ENCODE measurements at regions not wholly inside any gene's neighbourhood (a gene's known extent, or its start where the extent isn't known, plus 50 kb on each side); places are given as distances from the start of the nearest gene placed in this dataset.
"Not testable (repeated sequence)": the region's sequence is repeated elsewhere in the genome, so short reads cannot be mapped to it uniquely, and the experiment has no call there.

DNA sequence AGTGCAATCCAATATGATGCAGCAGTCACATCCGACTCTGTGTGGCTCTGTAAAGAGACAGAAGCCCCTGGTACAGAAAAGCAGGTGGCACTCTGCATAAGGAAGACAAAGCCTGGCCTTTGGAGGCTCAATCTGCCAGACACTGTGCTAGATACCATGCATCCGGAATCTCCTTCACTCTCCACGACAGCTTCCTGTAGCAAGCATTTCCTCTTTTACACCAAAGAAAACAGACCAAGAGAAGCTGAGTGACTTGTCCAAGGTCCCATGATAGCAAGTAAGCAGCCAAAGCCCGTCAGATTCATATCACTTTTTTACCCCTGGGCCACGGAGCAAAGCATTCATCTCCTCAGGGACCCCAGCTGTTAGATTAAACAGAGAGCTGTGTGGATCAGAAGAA, 64.2 kb upstream of the SMIM23 start:
- no peaks in the 10 kb centered on the region for H3K9me3 ChIP-seq (ENCODE audit: low read depth, low read length, poor library complexity, severe bottlenecking)
- H3K4me1 ChIP-seq (ENCODE audit: insufficient read depth, low read length, poor library complexity, severe bottlenecking) = no peaks in the 10 kb centered on the region
- no peak for DNase-seq (ENCODE audit: low spot score)
- peaks cover 19% of the 10 kb centered on the region for H3K27me3 ChIP-seq (replicated peaks; ENCODE audit: insufficient read depth, low read depth, low read length, poor library complexity)
- no peak overlapping the region for H3K27ac ChIP-seq (ENCODE audit: low read depth, low read length, poor library complexity, severe bottlenecking)
- H3K36me3 ChIP-seq (ENCODE audit: insufficient read depth, low read length, poor library complexity, severe bottlenecking) = no peaks in the 10 kb centered on the region
- CTCF ChIA-PET = no interaction called here
- POLR2A ChIA-PET (ENCODE audit: low non-redundant PET) = no interaction called here
- BruUV-seq (replicated peaks) = no TSS peak
- intact Hi-C loops (cut with micrococcal nuclease; ENCODE audit: unreplicated experiment) = no loop called here
- H3K4me3 ChIP-seq (ENCODE audit: low read depth, low read length, poor library complexity, severe bottlenecking) = no peak overlapping the region
- TF ChIP-seq, protein P1, sequence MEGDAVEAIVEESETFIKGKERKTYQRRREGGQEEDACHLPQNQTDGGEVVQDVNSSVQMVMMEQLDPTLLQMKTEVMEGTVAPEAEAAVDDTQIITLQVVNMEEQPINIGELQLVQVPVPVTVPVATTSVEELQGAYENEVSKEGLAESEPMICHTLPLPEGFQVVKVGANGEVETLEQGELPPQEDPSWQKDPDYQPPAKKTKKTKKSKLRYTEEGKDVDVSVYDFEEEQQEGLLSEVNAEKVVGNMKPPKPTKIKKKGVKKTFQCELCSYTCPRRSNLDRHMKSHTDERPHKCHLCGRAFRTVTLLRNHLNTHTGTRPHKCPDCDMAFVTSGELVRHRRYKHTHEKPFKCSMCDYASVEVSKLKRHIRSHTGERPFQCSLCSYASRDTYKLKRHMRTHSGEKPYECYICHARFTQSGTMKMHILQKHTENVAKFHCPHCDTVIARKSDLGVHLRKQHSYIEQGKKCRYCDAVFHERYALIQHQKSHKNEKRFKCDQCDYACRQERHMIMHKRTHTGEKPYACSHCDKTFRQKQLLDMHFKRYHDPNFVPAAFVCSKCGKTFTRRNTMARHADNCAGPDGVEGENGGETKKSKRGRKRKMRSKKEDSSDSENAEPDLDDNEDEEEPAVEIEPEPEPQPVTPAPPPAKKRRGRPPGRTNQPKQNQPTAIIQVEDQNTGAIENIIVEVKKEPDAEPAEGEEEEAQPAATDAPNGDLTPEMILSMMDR (conservative IDR thresholded peaks at IDR 0.05; ENCODE audit: low read depth, low read length) = no peak
- no peak for TF ChIP-seq EZH2 (IDR thresholded peaks at IDR 0.05; ENCODE audit: borderline replicate concordance, low read depth, low read length, poor library complexity, severe bottlenecking)

DNA sequence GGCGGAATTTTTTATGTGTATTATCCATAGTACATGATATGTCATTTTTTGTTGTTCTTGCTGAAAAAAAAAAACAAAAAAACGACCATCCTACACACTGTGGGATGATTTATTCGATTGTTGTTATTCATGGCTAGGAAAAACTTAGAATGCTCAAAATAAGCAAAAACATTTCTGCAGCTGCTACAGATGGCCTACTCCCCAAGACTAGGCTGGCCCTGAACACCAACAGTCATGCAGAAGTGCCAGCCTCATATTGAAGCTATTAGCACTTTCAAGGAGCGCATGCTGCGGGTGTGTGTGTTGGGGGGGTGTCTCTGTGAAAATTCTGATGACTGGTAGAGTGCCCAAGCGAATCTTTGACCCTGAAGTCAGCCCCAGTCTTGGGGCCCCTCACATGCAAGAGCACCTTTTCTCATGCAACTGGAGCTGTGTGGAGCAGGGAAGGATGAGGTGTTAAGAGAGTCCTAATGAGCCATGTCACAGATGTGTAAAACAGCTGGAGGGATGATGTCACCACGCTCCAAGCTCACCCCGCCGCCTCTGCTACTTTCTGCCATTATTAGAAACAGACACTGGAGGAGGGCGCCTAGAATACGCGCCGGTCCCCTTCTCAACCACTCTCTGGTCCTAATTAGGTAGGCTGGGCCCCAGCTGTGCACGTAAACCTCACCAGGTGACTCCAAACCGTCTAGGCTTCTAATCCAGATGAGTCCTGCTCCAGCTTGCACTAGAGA, 61.0 kb upstream of the SMIM23 start:
- no peak for DNase-seq (ENCODE audit: low spot score)
- Histone ChIP-seq H3K36me3 (ENCODE audit: insufficient read depth, low read length, poor library complexity, severe bottlenecking) (no peaks in the 10 kb centered on the region), H3K27me3 (replicated peaks; ENCODE audit: insufficient read depth, low read depth, low read length, poor library complexity) (peaks cover 5% of the 10 kb centered on the region), H3K4me1 (ENCODE audit: insufficient read depth, low read length, poor library complexity, severe bottlenecking) (no peaks in the 10 kb centered on the region), H3K4me3 (ENCODE audit: low read depth, low read length, poor library complexity, severe bottlenecking) (no peak overlapping the region), H3K27ac (ENCODE audit: low read depth, low read length, poor library complexity, severe bottlenecking) (no peak overlapping the region), H3K9me3 (ENCODE audit: low read depth, low read length, poor library complexity, severe bottlenecking) (no peaks in the 10 kb centered on the region)
- intact Hi-C loops (cut with micrococcal nuclease; ENCODE audit: unreplicated experiment) = no loop called here
- no TSS peak for BruUV-seq (replicated peaks)
- TF ChIP-seq, protein P1 (conservative IDR thresholded peaks at IDR 0.05; ENCODE audit: low read depth, low read length) = no peak
- no peak for TF ChIP-seq EZH2 (IDR thresholded peaks at IDR 0.05; ENCODE audit: borderline replicate concordance, low read depth, low read length, poor library complexity, severe bottlenecking)
- POLR2A ChIA-PET (ENCODE audit: low non-redundant PET) = no interaction called here
- CTCF ChIA-PET = no interaction called here

DNA sequence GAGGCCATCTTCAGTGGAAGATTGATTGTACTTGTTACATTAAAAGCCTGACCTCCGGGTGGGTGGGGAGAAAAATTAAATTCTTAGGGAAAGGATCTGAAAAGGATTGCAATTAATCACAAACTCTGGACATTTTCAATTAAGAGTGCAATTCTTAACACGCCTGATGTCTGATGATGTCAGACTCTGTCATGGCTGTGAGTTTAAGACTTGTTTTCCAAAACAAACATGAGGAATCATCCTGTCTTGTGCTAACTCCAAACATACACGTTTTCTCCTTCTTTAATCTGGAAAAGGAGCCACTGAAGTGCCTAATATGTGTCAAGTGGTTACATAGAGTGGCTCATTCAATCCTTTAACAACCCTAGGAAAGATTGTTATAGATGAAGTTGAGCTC, 60.4 kb upstream of the SMIM23 start:
- H3K9me3 ChIP-seq (ENCODE audit: low read depth, low read length, poor library complexity, severe bottlenecking) = no peaks in the 10 kb centered on the region
- ChIA-PET POLR2A (ENCODE audit: low non-redundant PET) (no interaction called here), CTCF (no interaction called here)
- DNase-seq (ENCODE audit: low spot score) = no peak
- TF ChIP-seq, protein P1 (conservative IDR thresholded peaks at IDR 0.05; ENCODE audit: low read depth, low read length) = no peak
- no peak for TF ChIP-seq EZH2 (IDR thresholded peaks at IDR 0.05; ENCODE audit: borderline replicate concordance, low read depth, low read length, poor library complexity, severe bottlenecking)
- H3K4me1 ChIP-seq (ENCODE audit: insufficient read depth, low read length, poor library complexity, severe bottlenecking) = no peaks in the 10 kb centered on the region
- BruUV-seq (replicated peaks) = no TSS peak
- no peak overlapping the region for H3K27ac ChIP-seq (ENCODE audit: low read depth, low read length, poor library complexity, severe bottlenecking)
- no peaks in the 10 kb centered on the region for H3K36me3 ChIP-seq (ENCODE audit: insufficient read depth, low read length, poor library complexity, severe bottlenecking)
- H3K4me3 ChIP-seq (ENCODE audit: low read depth, low read length, poor library complexity, severe bottlenecking) = no peak overlapping the region
- H3K27me3 ChIP-seq (replicated peaks; ENCODE audit: insufficient read depth, low read depth, low read length, poor library complexity) = peaks cover 3% of the 10 kb centered on the region
- intact Hi-C loops (cut with micrococcal nuclease; ENCODE audit: unreplicated experiment) = no loop called here

DNA sequence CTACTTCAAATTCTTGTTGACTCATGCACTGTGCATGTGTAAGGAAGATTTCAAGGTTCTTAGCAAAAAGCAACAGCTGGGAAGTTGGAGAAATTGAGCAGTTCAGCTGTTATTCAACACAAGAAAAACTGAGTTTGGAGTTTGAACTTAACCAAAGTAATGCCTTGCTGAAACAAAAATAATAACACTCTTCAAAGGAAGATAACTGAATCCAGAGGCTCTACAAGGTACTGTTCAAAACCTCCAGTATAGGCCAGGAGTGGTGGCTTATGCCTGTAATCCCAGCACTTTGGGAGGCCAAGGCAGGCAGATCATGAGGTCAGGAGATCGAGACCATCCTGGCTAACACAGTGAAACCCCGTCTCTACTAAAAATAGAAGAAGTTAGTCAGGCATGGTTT, 58.8 kb upstream of the SMIM23 start:
- BruUV-seq (replicated peaks); intact Hi-C loops (cut with micrococcal nuclease; ENCODE audit: unreplicated experiment); POLR2A ChIA-PET (ENCODE audit: low non-redundant PET); H3K4me1 ChIP-seq (ENCODE audit: insufficient read depth, low read length, poor library complexity, severe bottlenecking); CTCF ChIA-PET; H3K36me3 ChIP-seq (ENCODE audit: insufficient read depth, low read length, poor library complexity, severe bottlenecking); H3K4me3 ChIP-seq (ENCODE audit: low read depth, low read length, poor library complexity, severe bottlenecking); DNase-seq (ENCODE audit: low spot score); H3K27ac ChIP-seq (ENCODE audit: low read depth, low read length, poor library complexity, severe bottlenecking); H3K27me3 ChIP-seq (replicated peaks; ENCODE audit: insufficient read depth, low read depth, low read length, poor library complexity); H3K9me3 ChIP-seq (ENCODE audit: low read depth, low read length, poor library complexity, severe bottlenecking): not testable (repeated sequence)

Data from A673 (cell line).